ENCODE measurements at regions not wholly inside any gene's neighbourhood (a gene's known extent, or its start where the extent isn't known, plus 50 kb on each side); places are given as distances from the start of the nearest gene placed in this dataset.

- Mint-ChIP-seq H3K27ac (no peak overlapping the region), H3K27me3 (no peaks in the 10 kb centered on the region), H3K4me3 (no peak overlapping the region), H3K4me1 (no peaks in the 10 kb centered on the region), H3K36me3 (ENCODE audit: low read depth) (peaks cover 2% of the 10 kb centered on the region), H3K9me3 (peaks cover 14% of the 10 kb centered on the region)
- POLR2A ChIA-PET = no interaction called here
- DNase-seq = no peak
- intact Hi-C loops (cut with micrococcal nuclease) = no loop called here
- ATAC-seq (ENCODE audit: low read depth) = no peak
- TF ChIP-seq, protein P1, sequence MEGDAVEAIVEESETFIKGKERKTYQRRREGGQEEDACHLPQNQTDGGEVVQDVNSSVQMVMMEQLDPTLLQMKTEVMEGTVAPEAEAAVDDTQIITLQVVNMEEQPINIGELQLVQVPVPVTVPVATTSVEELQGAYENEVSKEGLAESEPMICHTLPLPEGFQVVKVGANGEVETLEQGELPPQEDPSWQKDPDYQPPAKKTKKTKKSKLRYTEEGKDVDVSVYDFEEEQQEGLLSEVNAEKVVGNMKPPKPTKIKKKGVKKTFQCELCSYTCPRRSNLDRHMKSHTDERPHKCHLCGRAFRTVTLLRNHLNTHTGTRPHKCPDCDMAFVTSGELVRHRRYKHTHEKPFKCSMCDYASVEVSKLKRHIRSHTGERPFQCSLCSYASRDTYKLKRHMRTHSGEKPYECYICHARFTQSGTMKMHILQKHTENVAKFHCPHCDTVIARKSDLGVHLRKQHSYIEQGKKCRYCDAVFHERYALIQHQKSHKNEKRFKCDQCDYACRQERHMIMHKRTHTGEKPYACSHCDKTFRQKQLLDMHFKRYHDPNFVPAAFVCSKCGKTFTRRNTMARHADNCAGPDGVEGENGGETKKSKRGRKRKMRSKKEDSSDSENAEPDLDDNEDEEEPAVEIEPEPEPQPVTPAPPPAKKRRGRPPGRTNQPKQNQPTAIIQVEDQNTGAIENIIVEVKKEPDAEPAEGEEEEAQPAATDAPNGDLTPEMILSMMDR (IDR thresholded peaks at IDR 0.05) = no peak
- CTCF ChIA-PET = no interaction called here
Observed at GRCh38 chr1:80931178-80931577, 869.6 kb upstream of the ADGRL2 start.

DNA sequence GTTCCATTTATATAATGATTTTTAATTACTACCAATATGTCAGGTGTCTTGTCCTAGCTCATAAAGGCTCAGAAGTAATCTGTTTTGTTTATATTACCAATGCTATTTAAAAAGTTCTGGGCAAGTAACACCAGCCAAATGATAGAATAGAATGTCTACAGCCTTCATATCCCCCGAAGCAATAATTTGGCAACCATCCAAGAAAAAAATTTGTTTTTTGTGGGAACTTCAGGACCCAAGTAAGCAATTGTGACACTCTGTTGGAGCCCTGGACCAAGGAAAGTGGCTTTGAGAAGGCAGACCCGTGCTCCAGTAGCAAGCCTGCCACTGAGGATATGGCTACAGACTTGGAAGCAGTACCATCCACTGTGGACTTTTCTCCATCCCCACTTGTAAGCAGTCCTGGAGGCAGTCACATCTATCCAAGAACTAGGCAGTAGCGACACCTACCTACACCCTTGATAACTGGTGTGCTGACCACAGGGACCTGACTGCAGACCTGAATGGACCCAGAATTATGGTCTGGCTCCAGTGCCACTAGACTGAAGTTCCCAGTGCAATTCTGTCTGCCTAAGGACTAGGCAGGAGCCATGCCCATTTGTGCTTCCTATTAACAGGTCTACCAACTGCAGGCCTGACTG, 870.7 kb upstream of the ADGRL2 start:
- H3K27me3 Mint-ChIP-seq = no peaks in the 10 kb centered on the region
- peaks cover 16% of the 10 kb centered on the region for H3K9me3 Mint-ChIP-seq
- H3K36me3 Mint-ChIP-seq (ENCODE audit: low read depth) = peaks cover 2% of the 10 kb centered on the region
- no peak for ATAC-seq (ENCODE audit: low read depth)
- H3K4me3 Mint-ChIP-seq = no peak overlapping the region
- ChIA-PET POLR2A (no interaction called here), CTCF (no interaction called here)
- H3K27ac Mint-ChIP-seq = no peak overlapping the region
- intact Hi-C loops (cut with micrococcal nuclease) = no loop called here
- DNase-seq = no peak
- TF ChIP-seq, protein P1 (IDR thresholded peaks at IDR 0.05) = no peak
- no peaks in the 10 kb centered on the region for H3K4me1 Mint-ChIP-seq

GRCh38 chr1:80926531-80926930, 874.2 kb upstream of the ADGRL2 start:
- H3K27me3 Mint-ChIP-seq = no peaks in the 10 kb centered on the region
- no peak overlapping the region for H3K4me3 Mint-ChIP-seq
- H3K27ac Mint-ChIP-seq = no peak overlapping the region
- peaks cover 2% of the 10 kb centered on the region for H3K36me3 Mint-ChIP-seq (ENCODE audit: low read depth)
- intact Hi-C loops (cut with micrococcal nuclease) = no loop called here
- DNase-seq (no peak), ATAC-seq (ENCODE audit: low read depth) (no peak)
- no peaks in the 10 kb centered on the region for H3K4me1 Mint-ChIP-seq
- TF ChIP-seq, protein P1 (IDR thresholded peaks at IDR 0.05) = no peak
- POLR2A ChIA-PET = no interaction called here
- peaks cover 13% of the 10 kb centered on the region for H3K9me3 Mint-ChIP-seq
- CTCF ChIA-PET = no interaction called here

DNA sequence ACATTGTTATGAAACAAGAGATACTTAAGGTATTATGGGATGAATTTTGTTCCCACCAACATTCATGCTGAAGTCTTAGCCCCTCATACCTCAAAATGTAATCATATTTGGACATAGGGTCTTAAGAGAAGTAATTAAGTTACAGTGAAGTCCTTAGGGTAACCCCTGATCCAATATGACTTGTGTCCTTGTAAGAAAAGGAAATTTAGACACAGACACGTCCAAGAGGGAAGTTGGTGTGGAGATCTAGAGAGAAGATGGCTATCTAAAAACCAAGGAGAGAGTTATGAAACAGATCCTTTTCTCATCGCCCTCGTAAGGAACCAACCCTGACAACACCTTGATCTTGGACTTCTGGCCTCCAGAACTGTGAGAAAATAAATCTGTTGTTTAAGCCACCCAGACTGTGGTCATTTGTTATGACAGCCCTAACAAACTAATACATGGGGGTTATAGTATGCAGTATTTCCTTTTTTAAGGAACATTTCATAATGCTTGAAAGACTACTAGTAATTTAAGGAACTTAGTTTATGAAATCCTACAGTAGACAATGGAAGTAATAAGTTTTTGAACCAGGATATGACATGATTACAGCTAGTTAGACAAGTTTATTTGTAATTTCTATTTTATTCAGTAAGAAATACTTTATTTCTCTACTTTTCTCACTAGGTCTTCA, 875.5 kb upstream of the ADGRL2 start:
- Mint-ChIP-seq H3K27ac (no peak overlapping the region), H3K4me1 (no peaks in the 10 kb centered on the region), H3K4me3 (no peak overlapping the region), H3K9me3 (peaks cover 3% of the 10 kb centered on the region), H3K36me3 (ENCODE audit: low read depth) (no peaks in the 10 kb centered on the region), H3K27me3 (no peaks in the 10 kb centered on the region)
- CTCF ChIA-PET = no interaction called here
- intact Hi-C loops (cut with micrococcal nuclease) = no loop called here
- no peak for ATAC-seq (ENCODE audit: low read depth)
- DNase-seq = no peak
- POLR2A ChIA-PET = no interaction called here
- TF ChIP-seq, protein P1 (IDR thresholded peaks at IDR 0.05) = no peak

DNA sequence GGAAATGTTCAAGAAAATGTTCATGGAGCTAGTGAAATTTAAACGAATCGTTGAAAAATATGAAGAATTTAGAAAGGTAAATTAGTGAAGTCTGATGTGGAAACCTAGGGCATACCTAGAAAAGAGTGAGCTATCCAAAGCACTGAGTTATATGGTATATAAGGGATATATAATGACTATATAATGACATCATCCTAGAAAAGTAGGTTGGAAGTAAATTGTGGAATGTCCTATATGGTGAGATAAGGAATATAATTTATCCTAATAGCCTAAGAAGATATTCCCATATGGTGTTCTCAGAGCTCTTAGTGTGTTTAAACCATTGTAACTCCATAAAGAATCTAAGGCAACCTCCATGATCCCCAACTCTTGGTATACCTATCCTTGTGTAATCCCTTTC, 876.4 kb upstream of the ADGRL2 start:
- H3K4me1 Mint-ChIP-seq = no peaks in the 10 kb centered on the region
- POLR2A ChIA-PET = no interaction called here
- TF ChIP-seq, protein P1 (IDR thresholded peaks at IDR 0.05) = no peak
- CTCF ChIA-PET = no interaction called here
- intact Hi-C loops (cut with micrococcal nuclease) = no loop called here
- ATAC-seq (ENCODE audit: low read depth) = no peak
- H3K36me3 Mint-ChIP-seq (ENCODE audit: low read depth) = no peaks in the 10 kb centered on the region
- no peak overlapping the region for H3K27ac Mint-ChIP-seq
- H3K4me3 Mint-ChIP-seq = no peak overlapping the region
- no peak for DNase-seq
- H3K27me3 Mint-ChIP-seq = no peaks in the 10 kb centered on the region
- H3K9me3 Mint-ChIP-seq = peaks cover 1% of the 10 kb centered on the region
